HG03025 (cell line): ENCODE measurements at regions not wholly inside any gene's neighbourhood (a gene's known extent, or its start where the extent isn't known, plus 50 kb on each side); places are given as distances from the start of the nearest gene placed in this dataset.

Source experiments
- ATAC-seq: cut with Tn5 transposase; IDR thresholded peaks from one replicate; pipeline ENCODE4 v1.9.1; 2021; ENCODE audit warnings: mild to moderate bottlenecking, moderate library complexity; ENCODE audit not compliant: unreplicated experiment, low FRiP score

DNA sequence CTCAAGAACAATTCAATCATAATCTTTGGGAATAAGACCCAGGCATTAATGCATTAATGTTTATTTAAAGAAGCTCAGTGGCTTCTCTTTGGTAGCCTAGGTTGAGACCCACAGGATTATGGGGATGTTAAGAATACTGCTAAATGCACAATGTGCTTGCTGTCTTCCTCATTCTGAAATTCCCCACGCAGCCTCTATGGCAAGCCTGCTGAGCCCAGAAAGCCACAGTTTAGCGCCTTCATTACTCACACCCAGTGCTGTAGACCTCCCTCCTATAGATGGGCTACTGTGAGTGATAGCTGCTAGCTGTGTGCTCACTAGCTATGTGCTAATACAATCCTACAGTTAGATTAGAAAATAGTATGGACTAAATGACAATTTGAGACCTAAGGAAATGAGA, 90.6 kb downstream of the TNFSF13B start:
- ATAC-seq, result no peak

- ATAC-seq, result no peak
Observed at GRCh38 chr13:108361769-108362168, 92.3 kb downstream of the TNFSF13B start.

DNA sequence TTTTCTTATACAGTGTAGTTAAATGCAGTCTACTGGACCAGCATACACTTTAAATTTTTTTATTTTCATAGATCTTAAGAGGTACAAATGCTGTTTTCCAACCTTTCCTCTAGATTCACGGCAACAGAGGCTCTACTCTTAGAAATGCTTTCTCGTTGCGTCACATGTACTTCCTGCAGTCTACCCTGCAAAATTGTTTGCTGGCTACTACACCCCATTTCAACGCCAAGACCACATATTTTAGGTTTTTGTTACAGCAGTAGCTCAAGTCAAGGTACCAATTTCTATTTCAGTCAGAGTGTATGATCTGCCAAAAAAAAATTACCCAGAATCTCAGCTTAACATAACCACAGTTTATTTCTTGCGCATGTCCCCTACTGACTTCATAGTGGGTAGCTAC, 94.1 kb downstream of the TNFSF13B start:
- ATAC-seq, result no peak

DNA sequence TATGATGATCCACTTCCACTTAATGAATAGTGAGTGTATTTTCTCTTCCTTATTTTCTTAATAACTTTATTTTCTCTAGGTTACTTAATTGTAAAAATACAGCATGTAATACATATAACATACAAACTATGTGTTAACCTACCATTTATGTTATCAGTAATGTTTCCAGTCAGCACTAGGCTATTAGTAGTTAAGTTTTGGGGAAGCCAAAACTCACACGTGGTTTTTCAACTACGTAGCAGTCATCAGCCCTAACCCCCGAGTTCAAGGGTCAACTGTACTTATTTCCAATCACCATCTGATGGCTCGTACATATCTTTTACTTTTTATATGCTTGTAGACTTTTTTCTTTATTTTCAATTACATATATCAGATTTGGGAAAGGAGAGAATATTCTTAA, 95.7 kb downstream of the TNFSF13B start:
- no peak for ATAC-seq

GRCh38 chr13:108368250-108368905, 98.9 kb downstream of the TNFSF13B start:
- ATAC-seq, result no peak

GRCh38 chr13:108369412-108369811, 99.9 kb downstream of the TNFSF13B start:
- no peak for ATAC-seq

GRCh38 chr13:108375034-108375433, 105.5 kb downstream of the TNFSF13B start:
- ATAC-seq, result no peak

GRCh38 chr13:108375772-108376171, 106.3 kb downstream of the TNFSF13B start:
- no peak for ATAC-seq

GRCh38 chr13:108376308-108376707, 106.8 kb downstream of the TNFSF13B start:
- ATAC-seq, result no peak

- ATAC-seq, result no peak
Observed at GRCh38 chr13:108377646-108378206, 108.2 kb downstream of the TNFSF13B start.

- ATAC-seq, result no peak
Observed at GRCh38 chr13:108383667-108384066, 114.1 kb downstream of the TNFSF13B start.

DNA sequence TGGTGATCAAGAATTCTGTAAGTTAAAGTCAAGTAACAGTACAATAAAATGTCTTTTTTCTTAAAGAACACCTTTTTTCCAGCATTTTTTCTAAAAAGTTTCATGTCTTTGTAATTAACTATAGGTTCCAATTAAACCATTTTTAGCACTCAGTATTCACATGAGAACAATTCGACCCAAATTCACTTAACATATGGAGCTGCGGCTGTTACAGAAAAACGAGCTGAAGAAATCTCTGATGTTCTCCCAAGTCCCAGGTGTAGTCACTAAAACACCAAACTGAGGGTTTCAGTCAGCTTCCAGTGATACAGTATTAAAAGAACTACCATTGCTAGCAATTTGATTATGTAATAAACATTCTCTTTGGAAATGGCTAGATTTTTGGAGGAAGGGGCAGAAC, 117.6 kb downstream of the TNFSF13B start:
- no peak for ATAC-seq

- ATAC-seq, result no peak
Observed at GRCh38 chr13:108402850-108403249, 133.3 kb downstream of the TNFSF13B start.

GRCh38 chr13:108407495-108407894, 138.0 kb downstream of the TNFSF13B start:
- ATAC-seq, result peak; percentile 61

GRCh38 chr13:108408672-108409071, 139.2 kb downstream of the TNFSF13B start:
- no peak for ATAC-seq

GRCh38 chr13:108409730-108410129, 140.2 kb downstream of the TNFSF13B start:
- ATAC-seq, result no peak

GRCh38 chr13:108419768-108420167, 150.2 kb downstream of the TNFSF13B start:
- ATAC-seq, result no peak

- no peak for ATAC-seq
Observed at GRCh38 chr13:108425056-108425455, 155.5 kb downstream of the TNFSF13B start.

DNA sequence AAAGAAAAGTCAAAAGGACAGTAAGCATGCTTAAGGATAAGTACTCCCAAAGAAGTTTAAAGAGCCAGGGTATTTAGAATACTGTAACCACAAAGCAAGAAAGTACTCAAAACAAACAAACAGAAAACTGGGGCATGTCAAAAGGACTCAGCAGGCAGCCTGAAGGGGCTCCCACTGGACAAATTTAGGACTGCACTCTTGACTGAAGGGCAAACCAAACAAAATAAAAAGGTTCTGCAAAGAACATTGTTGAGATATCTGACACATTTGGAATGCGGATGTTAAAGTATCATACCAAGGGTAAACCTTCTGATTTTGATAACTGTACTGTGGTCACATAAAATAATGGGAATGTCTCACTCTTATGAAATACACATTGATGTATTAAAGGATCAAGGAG, 157.4 kb downstream of the TNFSF13B start:
- ATAC-seq, result no peak

DNA sequence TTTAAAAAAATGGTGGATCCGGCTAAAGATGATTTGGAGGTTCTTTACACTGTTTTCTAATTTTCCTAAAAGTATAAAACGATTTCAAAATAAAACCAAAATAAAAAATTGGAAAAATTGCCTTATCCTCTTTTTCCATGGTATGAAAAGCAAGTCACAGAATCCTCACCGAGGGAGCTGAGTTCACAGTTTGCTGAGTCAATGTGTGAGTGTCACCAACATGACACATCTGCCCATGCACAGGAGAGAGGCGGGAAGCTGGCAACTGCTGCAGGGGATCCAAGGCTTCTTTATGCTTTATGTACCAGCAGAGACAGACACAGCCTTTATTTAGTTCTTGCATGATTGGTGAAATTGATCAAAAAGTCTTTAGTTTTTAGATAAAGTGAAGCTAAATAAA, 157.8 kb downstream of the TNFSF13B start:
- no peak for ATAC-seq

DNA sequence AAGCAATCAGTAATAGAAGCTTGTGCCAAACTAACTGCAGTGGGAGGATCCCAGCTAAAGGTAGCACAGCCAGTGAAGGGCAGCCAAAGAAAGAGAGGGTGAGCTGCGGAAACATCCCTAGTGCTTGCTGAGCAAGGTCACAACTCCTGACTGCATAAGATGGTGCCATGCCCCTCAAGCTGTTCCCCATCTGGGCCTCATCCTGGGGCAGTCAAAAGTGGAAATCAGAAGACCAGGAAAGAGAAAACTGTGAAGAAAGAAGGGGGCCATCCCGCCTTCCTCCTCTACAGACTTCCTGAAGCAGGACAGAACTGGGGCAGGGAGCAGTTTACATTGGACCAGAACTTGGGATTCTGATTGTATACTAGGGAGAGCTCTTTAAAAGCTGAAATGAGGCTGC, 159.2 kb downstream of the TNFSF13B start:
- no peak for ATAC-seq

GRCh38 chr13:108433976-108434755, 164.6 kb downstream of the TNFSF13B start:
- no peak for ATAC-seq
